ENCODE measurements at regions not wholly inside any gene's neighbourhood (a gene's known extent, or its start where the extent isn't known, plus 50 kb on each side); places are given as distances from the start of the nearest gene placed in this dataset.

- Histone ChIP-seq H3K4me1 (peaks cover 21% of the 10 kb centered on the region), H3K27me3 (no peaks in the 10 kb centered on the region), H3K4me3 (no peak overlapping the region), H3K27ac (peak overlapping the region; percentile 72), H3K36me3 (no peaks in the 10 kb centered on the region), H3K9me3 (no peaks in the 10 kb centered on the region)
- DNase-seq (ENCODE audit: extremely low spot score in 2 of 2): no peak
- TF ChIP-seq POLR2A (IDR thresholded peaks at IDR 0.05): no peak
- TF ChIP-seq CTCF (IDR thresholded peaks at IDR 0.05): no peak
- intact Hi-C loops (cut with DNase I): no loop called here
Observed at GRCh38 chr6:121499666-121500065, 64.2 kb downstream of the GJA1 start.

- H3K4me1 ChIP-seq: peaks cover 29% of the 10 kb centered on the region
- intact Hi-C loops (cut with DNase I): no loop called here
- DNase-seq (ENCODE audit: extremely low spot score in 2 of 2): no peak
- no peak overlapping the region for H3K4me3 ChIP-seq
- H3K27ac ChIP-seq: peak overlapping the region; percentile 67
- no peaks in the 10 kb centered on the region for H3K36me3 ChIP-seq
- no peak for TF ChIP-seq CTCF (IDR thresholded peaks at IDR 0.05)
- TF ChIP-seq POLR2A (IDR thresholded peaks at IDR 0.05): no peak
- TF ChIP-seq POLR2AphosphoS5 (IDR thresholded peaks at IDR 0.05; ENCODE audit: insufficient read depth in 1 of 2, low read depth in 1 of 2): no peak
- H3K27me3 ChIP-seq: no peaks in the 10 kb centered on the region
- no peaks in the 10 kb centered on the region for H3K9me3 ChIP-seq
Observed at GRCh38 chr6:121503589-121503991, 68.1 kb downstream of the GJA1 start.

GRCh38 chr6:121504227-121504626 lies 68.8 kb downstream of the GJA1 start:
- Histone ChIP-seq H3K27me3 (no peaks in the 10 kb centered on the region), H3K36me3 (no peaks in the 10 kb centered on the region), H3K9me3 (no peaks in the 10 kb centered on the region), H3K27ac (peak overlapping the region; percentile 67), H3K4me3 (no peak overlapping the region), H3K4me1 (peaks cover 27% of the 10 kb centered on the region)
- no peak for DNase-seq (ENCODE audit: extremely low spot score in 2 of 2)
- intact Hi-C loops (cut with DNase I): no loop called here
- TF ChIP-seq POLR2A (IDR thresholded peaks at IDR 0.05) (no peak), POLR2AphosphoS5 (IDR thresholded peaks at IDR 0.05; ENCODE audit: insufficient read depth in 1 of 2, low read depth in 1 of 2) (peak in 1 of 2 donors; percentile 83), CTCF (IDR thresholded peaks at IDR 0.05) (no peak)

- no peak for TF ChIP-seq POLR2AphosphoS5 (IDR thresholded peaks at IDR 0.05; ENCODE audit: insufficient read depth in 1 of 2, low read depth in 1 of 2)
- TF ChIP-seq CTCF (IDR thresholded peaks at IDR 0.05): no peak
- TF ChIP-seq POLR2A (IDR thresholded peaks at IDR 0.05): no peak
- Histone ChIP-seq H3K27me3 (no peaks in the 10 kb centered on the region), H3K4me3 (no peak overlapping the region), H3K36me3 (no peaks in the 10 kb centered on the region), H3K9me3 (no peaks in the 10 kb centered on the region), H3K4me1 (peaks cover 25% of the 10 kb centered on the region), H3K27ac (peak overlapping the region; percentile 25)
- intact Hi-C loops (cut with DNase I): no loop called here
- no peak for DNase-seq (ENCODE audit: extremely low spot score in 2 of 2)
Observed at GRCh38 chr6:121505284-121505683, 69.8 kb downstream of the GJA1 start.

- Histone ChIP-seq H3K27ac (no peak overlapping the region), H3K4me1 (peaks cover 32% of the 10 kb centered on the region)
- TF ChIP-seq POLR2AphosphoS5 (IDR thresholded peaks at IDR 0.05; ENCODE audit: insufficient read depth in 1 of 2, low read depth in 1 of 2) (peak in 1 of 2 donors; percentile 30), CTCF (IDR thresholded peaks at IDR 0.05) (no peak)
Observed at GRCh38 chr6:121506761-121507754, 71.6 kb downstream of the GJA1 start.

More at GRCh38 chr6:121506761-121507754, 71.6 kb downstream of the GJA1 start:
- no peaks in the 10 kb centered on the region for H3K9me3 ChIP-seq
- no peaks in the 10 kb centered on the region for H3K27me3 ChIP-seq
- intact Hi-C loops (cut with DNase I): no loop called here
- no peak for DNase-seq (ENCODE audit: extremely low spot score in 2 of 2)
- H3K4me3 ChIP-seq: no peak overlapping the region
- H3K36me3 ChIP-seq: no peaks in the 10 kb centered on the region

Measured in vagina (tissue), 2 donors.